Keratinocyte (primary cell): ENCODE measurements at regions not wholly inside any gene's neighbourhood (a gene's known extent, or its start where the extent isn't known, plus 50 kb on each side); places are given as distances from the start of the nearest gene placed in this dataset.

ENCODE experiments used
- DNase-seq: peaks from one replicate; pipeline ENCODE4 v3.0.0-alpha.2; 2011; ENCODE audit warnings: low read depth, missing footprints, low spot score
- FAIRE-seq: peaks from 2 replicates; lab custom pipeline; 2011; peaks lifted over from hg19 to GRCh38; lab: Jason Lieb, UNC
- H2AFZ ChIP-seq: 2 replicates; pipeline ENCODE4 v1.6.0; 2012; ENCODE audit warnings: low read length, control low read depth, inconsistent platforms; ENCODE audit not compliant: control insufficient read depth
- H3K27ac ChIP-seq: 2 replicates; pipeline ENCODE4 v1.5.1; 2011; ENCODE audit warnings: low read length; ENCODE audit not compliant: control insufficient read depth, insufficient read depth
- H3K27me3 ChIP-seq: 3 replicates; pipeline ENCODE4 v1.6.0; 2011; ENCODE audit warnings: low read length; ENCODE audit not compliant: control insufficient read depth, insufficient read depth; ENCODE audit errors: extremely low read depth
- H3K36me3 ChIP-seq, 2 experiments: 2 replicates in 1 of 2; 3 replicates in 1 of 2; pipeline ENCODE4 v1.5.1; 2011; ENCODE audit warnings: low read length in 2 of 2, mild to moderate bottlenecking in 1 of 2; ENCODE audit not compliant: control insufficient read depth in 2 of 2, insufficient read depth in 2 of 2; ENCODE audit errors: extremely low read depth in 1 of 2
- H3K4me1 ChIP-seq: 3 replicates; pipeline ENCODE4 v1.5.1; 2011; ENCODE audit warnings: low read length; ENCODE audit not compliant: control insufficient read depth, insufficient read depth; ENCODE audit errors: extremely low read depth
- H3K4me2 ChIP-seq: 3 replicates; pipeline ENCODE4 v1.6.0; 2011; ENCODE audit warnings: low read depth, low read length; ENCODE audit not compliant: control insufficient read depth, insufficient read depth; ENCODE audit errors: extremely low read depth
- H3K4me3 ChIP-seq, 3 experiments: fragments of 200-600 bp in 1 of 3; sonication (generic) in 1 of 3; 2 replicates in 2 of 3; 3 replicates in 1 of 3; pipeline ENCODE4 v1.5.1; 2011 to 2016; ENCODE audit warnings: low read length in 3 of 3, mild to moderate bottlenecking in 3 of 3, control low read depth in 2 of 3, inconsistent platforms in 1 of 3, low read depth in 1 of 3, mixed read lengths in 1 of 3, mixed run types in 1 of 3, moderate library complexity in 1 of 3; ENCODE audit not compliant: control insufficient read depth in 2 of 3, insufficient read depth in 2 of 3; ENCODE audit errors: extremely low read depth in 1 of 3
- H3K79me2 ChIP-seq: 2 replicates; pipeline ENCODE4 v1.6.0; 2012; ENCODE audit warnings: low read length; ENCODE audit not compliant: control insufficient read depth, insufficient read depth
- H3K9ac ChIP-seq: 3 replicates; pipeline ENCODE4 v1.6.0; 2011; ENCODE audit warnings: low read length; ENCODE audit not compliant: control insufficient read depth, insufficient read depth; ENCODE audit errors: extremely low read depth
- H3K9me1 ChIP-seq: 3 replicates; pipeline ENCODE4 v1.6.0; 2011; ENCODE audit warnings: low read length; ENCODE audit not compliant: control insufficient read depth, insufficient read depth; ENCODE audit errors: extremely low read depth
- H3K9me3 ChIP-seq: 2 replicates; pipeline ENCODE4 v1.5.1; 2012; ENCODE audit warnings: low read depth, low read length; ENCODE audit not compliant: control insufficient read depth
- H4K20me1 ChIP-seq: 3 replicates; pipeline ENCODE4 v1.6.0; 2011; ENCODE audit warnings: low read length; ENCODE audit not compliant: control insufficient read depth, insufficient read depth; ENCODE audit errors: extremely low read depth
- CTCF ChIP-seq, 3 experiments: IDR thresholded peaks in 1 of 3; conservative IDR thresholded peaks in 1 of 3; optimal IDR thresholded peaks in 1 of 3; 2 replicates in 2 of 3; 3 replicates in 1 of 3; pipeline versions ENCODE3 to v1.5.1; 2011; ENCODE audit warnings: low read length in 3 of 3, mild to moderate bottlenecking in 3 of 3, moderate library complexity in 2 of 3, control low read depth in 1 of 3, inconsistent platforms in 1 of 3; ENCODE audit not compliant: insufficient read depth in 2 of 3; ENCODE audit errors: extremely low read depth in 1 of 3
- EZH2 ChIP-seq: IDR thresholded peaks from one replicate; pipeline ENCODE4 v1.6.1; 2012; ENCODE audit warnings: inconsistent platforms, mild to moderate bottlenecking, low read length, moderate library complexity
- dilution Hi-C: fragments of 300-500 bp; cut with MboI; formaldehyde crosslinking; loops from one replicate; pipeline ENCODE4 v1.7.0; 2020; ENCODE audit warnings: low sequenced_read_pairs; ENCODE audit not compliant: extremely low pct_ligation_motif_present

- no peak overlapping the region for H3K9ac ChIP-seq
- no peak overlapping the region for H3K27ac ChIP-seq
- H3K9me1 ChIP-seq: no peaks in the 10 kb centered on the region
- DNase-seq: no peak
- no peak overlapping the region for H2AFZ ChIP-seq
- no peaks in the 10 kb centered on the region for H3K36me3 ChIP-seq
- H3K4me2 ChIP-seq: no peak overlapping the region
- H4K20me1 ChIP-seq: no peaks in the 10 kb centered on the region
- no peak for FAIRE-seq
- TF ChIP-seq EZH2 (no peak), CTCF (optimal IDR thresholded peaks at IDR 0.05 in 1 of 3, IDR thresholded peaks at IDR 0.05 in 1 of 3, conservative IDR thresholded peaks at IDR 0.05 in 1 of 3; ENCODE audit: extremely low read depth in 1 of 3, insufficient read depth in 2 of 3, low read length in 3 of 3) (peak in 2 of 3 experiments; percentile 35 to 38)
- H3K79me2 ChIP-seq: no peaks in the 10 kb centered on the region
- no peaks in the 10 kb centered on the region for H3K27me3 ChIP-seq
- no peaks in the 10 kb centered on the region for H3K9me3 ChIP-seq
- no peaks in the 10 kb centered on the region for H3K4me1 ChIP-seq
- dilution Hi-C loops: no loop called here
- no peak overlapping the region for H3K4me3 ChIP-seq
Measured at GRCh38 chr3:86563400-86563970, 427.5 kb downstream of the VGLL3 start.

DNA sequence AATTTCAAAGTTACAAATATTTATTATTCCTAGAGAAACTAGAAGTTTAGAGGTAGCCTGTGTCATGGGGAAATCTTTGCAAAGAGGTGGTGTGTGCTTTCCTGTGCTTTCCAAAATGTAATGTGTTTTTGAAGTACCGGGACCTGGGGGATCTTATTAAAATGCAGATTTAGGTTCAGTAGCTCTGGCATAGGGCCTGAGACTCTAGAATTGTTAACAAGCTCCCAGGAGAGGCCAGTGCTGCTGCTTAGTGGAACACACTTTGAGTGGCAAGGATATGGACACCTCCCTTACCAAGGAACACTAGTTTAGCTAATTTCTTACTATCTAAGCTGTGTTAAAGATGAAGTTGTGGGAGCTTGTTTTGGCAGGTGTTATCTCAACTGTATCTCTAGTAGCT lies 428.9 kb downstream of the VGLL3 start:
- H3K4me3 ChIP-seq: no peak overlapping the region
- H3K4me2 ChIP-seq: no peak overlapping the region
- DNase-seq: no peak
- dilution Hi-C loops: no loop called here
- FAIRE-seq: no peak
- H3K9me3 ChIP-seq: no peaks in the 10 kb centered on the region
- no peaks in the 10 kb centered on the region for H3K9me1 ChIP-seq
- H3K79me2 ChIP-seq: no peaks in the 10 kb centered on the region
- TF ChIP-seq CTCF (optimal IDR thresholded peaks at IDR 0.05 in 1 of 3, IDR thresholded peaks at IDR 0.05 in 1 of 3, conservative IDR thresholded peaks at IDR 0.05 in 1 of 3; ENCODE audit: extremely low read depth in 1 of 3, insufficient read depth in 2 of 3, low read length in 3 of 3): no peak
- no peak overlapping the region for H3K27ac ChIP-seq
- no peaks in the 10 kb centered on the region for H3K36me3 ChIP-seq
- no peak overlapping the region for H2AFZ ChIP-seq
- H3K9ac ChIP-seq: no peak overlapping the region
- H3K4me1 ChIP-seq: no peaks in the 10 kb centered on the region
- no peaks in the 10 kb centered on the region for H4K20me1 ChIP-seq
- H3K27me3 ChIP-seq: no peaks in the 10 kb centered on the region
